ENCODE measurements at regions not wholly inside any gene's neighbourhood (a gene's known extent, or its start where the extent isn't known, plus 50 kb on each side); places are given as distances from the start of the nearest gene placed in this dataset.

DNA sequence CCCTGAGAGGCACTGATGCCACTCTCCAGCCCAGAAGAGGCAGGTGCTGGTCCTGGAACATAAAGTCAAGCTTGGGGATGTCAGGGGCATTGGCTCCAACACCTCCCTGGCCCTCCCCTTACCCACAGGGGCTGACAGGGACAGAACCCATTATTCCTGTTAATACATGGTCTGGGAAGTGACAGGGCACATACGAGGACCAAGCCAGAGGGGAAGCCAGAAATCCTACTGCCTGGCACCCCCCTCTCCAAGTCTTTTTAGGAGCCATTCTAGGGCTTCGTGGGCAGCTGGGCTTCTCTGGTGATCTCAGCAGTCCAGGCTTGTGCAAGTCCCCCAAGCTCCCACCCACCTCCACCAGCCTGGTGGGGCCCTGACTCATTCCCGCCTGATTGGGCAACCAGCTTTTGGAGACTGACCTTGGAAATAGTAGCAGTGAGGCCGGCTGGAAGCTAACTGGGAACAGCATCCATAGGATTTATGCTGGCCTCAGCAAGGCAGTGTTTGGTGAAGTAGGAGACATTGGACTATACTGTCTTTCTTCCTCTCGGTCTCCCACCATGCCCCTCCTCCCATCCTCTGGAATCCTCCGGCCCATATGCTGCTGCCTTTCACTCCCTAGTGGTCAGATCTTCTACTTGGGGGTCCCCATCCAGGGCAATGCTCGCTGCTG lies 86.4 kb upstream of the HK2 start:
- POLR2A ChIA-PET (ENCODE audit: partially characterized antibody): interaction anchor here (1.2 kb wide), 1 partner anchor 88 kb away, joined by 3 read pairs; no protein-coding TSS in a partner anchor
- Histone ChIP-seq H3K79me2 (ENCODE audit: control insufficient read depth in 1 of 2, insufficient read depth in 2 of 2, low read length in 2 of 2) (no peaks in the 10 kb centered on the region), H3K18ac (ENCODE audit: extremely low read depth, low read length) (no peak overlapping the region), H2AFZ (ENCODE audit: low read length) (no peak overlapping the region), H4K5ac (ENCODE audit: insufficient read length, low read depth, low read length) (no peak overlapping the region), H3K27me3 (replicated peaks in 1 of 4; ENCODE audit: control insufficient read depth in 3 of 4, extremely low read depth in 1 of 4, insufficient read depth in 3 of 4, low read length in 3 of 4) (no peaks in the 10 kb centered on the region; a peak in 2 of 7 replicates), H3K4me1 (replicated peaks in 1 of 4; ENCODE audit: control insufficient read depth in 3 of 4, insufficient read depth in 4 of 4, low read length in 3 of 4) (peaks cover 0 to 4% (median 0%) of the 10 kb centered on the region in 4 experiments; a peak in 2 of 7 replicates), H3K79me1 (ENCODE audit: low read depth, low read length) (no peaks in the 10 kb centered on the region), H3K23me2 (ENCODE audit: low read depth, low read length) (no peaks in the 10 kb centered on the region), H3K4me3 (ENCODE audit: extremely low read depth in 1 of 4, insufficient read depth in 2 of 4, low read depth in 3 of 4, low read length in 4 of 4) (no peak overlapping the region), H3K27ac (ENCODE audit: low read depth, low read length) (no peak overlapping the region), H3K14ac (ENCODE audit: insufficient read length) (no peak overlapping the region), H2AK5ac (ENCODE audit: low read depth, low read length) (no peak overlapping the region), H3K4ac (replicated peaks; ENCODE audit: insufficient read length, low read depth, low read length) (no peak overlapping the region), H2BK120ac (replicated peaks; ENCODE audit: low read depth, low read length) (no peak overlapping the region), H3K23ac (ENCODE audit: insufficient read length) (no peak overlapping the region), H4K91ac (replicated peaks; ENCODE audit: insufficient read length, low read length) (no peak overlapping the region), H2BK20ac (ENCODE audit: low read length) (no peak overlapping the region), H3K56ac (replicated peaks; ENCODE audit: insufficient read length, low read depth, low read length) (no peak overlapping the region), H3K36me3 (ENCODE audit: control insufficient read depth in 2 of 4, insufficient read depth in 4 of 4, low read length in 3 of 4) (no peaks in the 10 kb centered on the region), H2BK5ac (ENCODE audit: low read depth, low read length) (no peak overlapping the region), H2BK12ac (ENCODE audit: low read depth, low read length) (no peak overlapping the region), H3K4me2 (ENCODE audit: insufficient read depth in 1 of 2, low read depth in 2 of 2, low read length in 2 of 2) (no peak overlapping the region), H4K8ac (ENCODE audit: extremely low read depth, insufficient read depth, low read length) (no peak overlapping the region), H4K20me1 (replicated peaks in 1 of 2; ENCODE audit: control insufficient read depth in 1 of 2, insufficient read depth in 2 of 2, low read length in 2 of 2) (no peaks in the 10 kb centered on the region), H2BK15ac (ENCODE audit: low read length) (no peak overlapping the region), H3K9ac (replicated peaks in 1 of 4; ENCODE audit: extremely low read depth in 1 of 4, low read depth in 3 of 4, low read length in 3 of 4) (no peak overlapping the region), H3K9me3 (ENCODE audit: insufficient read depth in 2 of 2, low read depth in 1 of 2, low read length in 1 of 2) (no peaks in the 10 kb centered on the region)
- CTCF ChIA-PET (ENCODE audit: partially characterized antibody): interaction anchor here (1.0 to 1.3 kb wide), 2 partner anchors 32 to 60 kb away, joined by 3 to 5 read pairs; no protein-coding TSS in a partner anchor
- no peak for FAIRE-seq
- WGBS, 2 experiments (ENCODE audit: extremely low coverage in 1 of 2, insufficient coverage in 1 of 2, insufficient read length in 1 of 2, insufficient replicate concordance in 2 of 2, low coverage in 1 of 2, low lambda C conversion rate in 2 of 2, missing lambda C conversion rate in 1 of 2): 88% methylated on average over 7 of the region's 7 CpGs; no CpG with 5 or more reads in 1 of the 2 experiments
- TF ChIP-seq KDM5A (IDR thresholded peaks at IDR 0.05; ENCODE audit: low read length): no peak
- TF ChIP-seq CHD2 (IDR thresholded peaks at IDR 0.05; ENCODE audit: low read length): no peak
- TF ChIP-seq, protein P1, sequence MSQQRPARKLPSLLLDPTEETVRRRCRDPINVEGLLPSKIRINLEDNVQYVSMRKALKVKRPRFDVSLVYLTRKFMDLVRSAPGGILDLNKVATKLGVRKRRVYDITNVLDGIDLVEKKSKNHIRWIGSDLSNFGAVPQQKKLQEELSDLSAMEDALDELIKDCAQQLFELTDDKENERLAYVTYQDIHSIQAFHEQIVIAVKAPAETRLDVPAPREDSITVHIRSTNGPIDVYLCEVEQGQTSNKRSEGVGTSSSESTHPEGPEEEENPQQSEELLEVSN (IDR thresholded peaks at IDR 0.05): no peak
- TF ChIP-seq FOSL1 (IDR thresholded peaks at IDR 0.05; ENCODE audit: insufficient read depth, low read depth, low read length): no peak
- TF ChIP-seq HDAC6 (IDR thresholded peaks at IDR 0.05; ENCODE audit: low read depth, low read length): no peak
- TF ChIP-seq POLR2AphosphoS5 (IDR thresholded peaks at IDR 0.05; ENCODE audit: low read depth, low read length): no peak
- no peak for TF ChIP-seq GTF2F1 (IDR thresholded peaks at IDR 0.05; ENCODE audit: borderline replicate concordance, low read depth, low read length)
- TF ChIP-seq POLR2A (IDR thresholded peaks at IDR 0.05; ENCODE audit: control extremely low read depth in 1 of 2, low read depth in 2 of 2, low read length in 2 of 2): no peak
- no peak for TF ChIP-seq TCF12 (IDR thresholded peaks at IDR 0.05; ENCODE audit: low read depth, low read length)
- no peak for TF ChIP-seq MAFK (IDR thresholded peaks at IDR 0.05; ENCODE audit: low read depth, low read length)
- TF ChIP-seq, protein P2, sequence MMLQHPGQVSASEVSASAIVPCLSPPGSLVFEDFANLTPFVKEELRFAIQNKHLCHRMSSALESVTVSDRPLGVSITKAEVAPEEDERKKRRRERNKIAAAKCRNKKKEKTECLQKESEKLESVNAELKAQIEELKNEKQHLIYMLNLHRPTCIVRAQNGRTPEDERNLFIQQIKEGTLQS (IDR thresholded peaks at IDR 0.05; ENCODE audit: insufficient read depth, low read depth, low read length): no peak
- no peak for TF ChIP-seq CREB1 (IDR thresholded peaks at IDR 0.05)
- no peak for DNase-seq (ENCODE audit: low read depth in 1 of 2, low spot score in 2 of 2)

Data from H1 (cell line).